ENCODE measurements at regions not wholly inside any gene's neighbourhood (a gene's known extent, or its start where the extent isn't known, plus 50 kb on each side); places are given as distances from the start of the nearest gene placed in this dataset.

DNA sequence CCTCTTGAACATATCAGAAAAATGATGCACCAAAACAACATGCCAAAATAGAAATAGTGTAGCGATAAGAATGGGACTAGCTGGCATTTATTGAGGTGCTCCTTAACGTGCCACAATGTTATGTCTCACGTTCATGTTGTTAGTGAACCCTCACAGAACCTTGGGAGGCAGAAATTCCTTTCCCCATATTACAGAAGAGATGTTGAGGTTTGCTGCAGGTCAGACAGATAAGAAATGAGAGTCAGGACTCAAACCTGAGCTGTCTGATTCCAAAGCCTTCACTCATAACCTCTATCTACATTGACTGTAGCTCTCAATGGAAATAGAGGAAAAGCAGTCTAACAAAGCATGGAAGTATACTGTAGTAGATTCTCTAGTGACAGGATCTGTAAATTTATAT is 163.3 kb upstream of the STK17B start:
- TF ChIP-seq, protein P1, sequence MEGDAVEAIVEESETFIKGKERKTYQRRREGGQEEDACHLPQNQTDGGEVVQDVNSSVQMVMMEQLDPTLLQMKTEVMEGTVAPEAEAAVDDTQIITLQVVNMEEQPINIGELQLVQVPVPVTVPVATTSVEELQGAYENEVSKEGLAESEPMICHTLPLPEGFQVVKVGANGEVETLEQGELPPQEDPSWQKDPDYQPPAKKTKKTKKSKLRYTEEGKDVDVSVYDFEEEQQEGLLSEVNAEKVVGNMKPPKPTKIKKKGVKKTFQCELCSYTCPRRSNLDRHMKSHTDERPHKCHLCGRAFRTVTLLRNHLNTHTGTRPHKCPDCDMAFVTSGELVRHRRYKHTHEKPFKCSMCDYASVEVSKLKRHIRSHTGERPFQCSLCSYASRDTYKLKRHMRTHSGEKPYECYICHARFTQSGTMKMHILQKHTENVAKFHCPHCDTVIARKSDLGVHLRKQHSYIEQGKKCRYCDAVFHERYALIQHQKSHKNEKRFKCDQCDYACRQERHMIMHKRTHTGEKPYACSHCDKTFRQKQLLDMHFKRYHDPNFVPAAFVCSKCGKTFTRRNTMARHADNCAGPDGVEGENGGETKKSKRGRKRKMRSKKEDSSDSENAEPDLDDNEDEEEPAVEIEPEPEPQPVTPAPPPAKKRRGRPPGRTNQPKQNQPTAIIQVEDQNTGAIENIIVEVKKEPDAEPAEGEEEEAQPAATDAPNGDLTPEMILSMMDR (IDR thresholded peaks at IDR 0.05; ENCODE audit: insufficient read depth, low read length, missing control alignments) = no peak

DNA sequence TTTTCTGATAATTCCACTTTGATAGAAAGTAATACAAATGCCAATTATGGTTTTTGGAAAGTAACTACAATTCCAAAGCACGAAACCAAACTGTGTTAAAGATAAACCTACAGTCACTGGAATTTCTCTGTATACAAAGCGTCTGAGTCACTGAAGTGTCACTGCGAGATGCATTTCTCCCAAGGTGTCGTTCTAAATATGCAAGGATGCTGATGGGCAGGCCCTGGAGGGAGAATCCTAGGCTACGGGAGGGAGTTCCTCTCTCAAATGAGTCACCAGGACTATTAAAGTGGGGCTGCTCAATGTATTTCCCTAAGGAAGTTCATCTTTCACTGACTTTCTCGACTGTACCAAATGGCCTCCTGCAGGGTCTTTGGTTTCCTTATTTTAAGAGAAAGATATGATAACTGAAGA is 163.8 kb upstream of the STK17B start:
- TF ChIP-seq, protein P1 (IDR thresholded peaks at IDR 0.05; ENCODE audit: insufficient read depth, low read length, missing control alignments) = no peak
- ChIA-PET CTCF (interaction anchor here (0.8 to 9.0 kb wide), 11 partner anchors 10 to 268 kb away, joined by 3 to 151 read pairs (median 14); partner anchors contain the start of gene DNAH7), POLR2A (interaction anchor here (0.6 to 0.8 kb wide), 2 partner anchors 12 to 59 kb away, joined by 3 read pairs; no protein-coding TSS in a partner anchor)
- no peak overlapping the region for H3K4me3 ChIP-seq (ENCODE audit: low read depth, low read length)
- peak; percentile 46 for DNase-seq (ENCODE audit: low read depth, low spot score)

More for the DNA sequence above, 163.3 kb upstream of the STK17B start:
- ChIA-PET POLR2A (interaction anchor here (0.6 to 0.8 kb wide), 2 partner anchors 12 to 58 kb away, joined by 3 read pairs; no protein-coding TSS in a partner anchor), CTCF (interaction anchor here (0.8 to 9.0 kb wide), 10 partner anchors 13 to 267 kb away, joined by 3 to 151 read pairs (median 8); no protein-coding TSS in a partner anchor)
- no peak overlapping the region for H3K4me3 ChIP-seq (ENCODE audit: low read depth, low read length)
- no peak for DNase-seq (ENCODE audit: low read depth, low spot score)

DNA sequence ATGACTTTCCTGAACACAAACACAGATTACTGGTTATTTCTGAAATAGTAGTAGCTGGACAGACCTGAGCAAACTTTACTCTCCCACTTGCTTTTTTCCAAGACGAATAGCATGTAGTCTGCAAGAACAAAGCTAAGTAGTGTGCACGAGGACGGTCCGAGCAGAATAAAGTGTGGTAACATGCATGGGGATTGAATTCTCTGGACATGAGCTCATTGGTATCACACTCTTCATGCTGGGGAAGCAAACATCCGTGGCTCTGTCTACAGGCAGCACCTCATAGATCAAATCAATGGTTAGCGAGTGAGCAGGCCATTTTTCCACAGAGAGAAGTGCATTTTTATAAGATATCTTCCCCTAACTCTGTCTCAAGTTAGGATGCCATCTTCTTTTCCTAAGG is 164.8 kb upstream of the STK17B start:
- ChIA-PET CTCF (interaction anchor here (0.8 to 9.0 kb wide), 33 partner anchors 9 to 423 kb away, joined by 3 to 151 read pairs (median 6); partner anchors contain the start of gene DNAH7), POLR2A (no interaction called here)
- no peak overlapping the region for H3K4me3 ChIP-seq (ENCODE audit: low read depth, low read length)
- TF ChIP-seq, protein P1 (IDR thresholded peaks at IDR 0.05; ENCODE audit: insufficient read depth, low read length, missing control alignments) = no peak
- no peak for DNase-seq (ENCODE audit: low read depth, low spot score)

DNA sequence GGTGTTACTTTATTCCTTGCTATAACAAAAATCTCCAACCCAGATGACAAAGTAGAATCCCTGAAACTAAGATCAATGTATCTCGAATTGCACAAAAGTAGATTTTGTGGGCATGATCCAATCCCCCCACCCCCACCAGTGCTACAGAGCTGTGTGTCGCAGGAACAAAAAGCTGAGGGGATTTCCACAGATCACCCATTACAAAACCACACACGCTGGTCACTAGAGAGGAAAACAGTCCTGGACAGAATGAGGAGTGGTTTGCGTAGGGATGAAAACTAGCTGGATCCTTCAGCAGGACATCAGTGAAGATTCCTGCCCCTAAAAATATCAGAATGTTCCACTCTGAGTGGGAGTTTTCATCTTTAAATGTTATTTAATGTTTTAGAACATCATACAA is 165.3 kb upstream of the STK17B start:
- CTCF ChIA-PET = interaction anchor here (0.6 to 9.0 kb wide), 50 partner anchors 9 to 674 kb away, joined by 3 to 151 read pairs (median 4); partner anchors contain the start of gene DNAH7
- no peak for DNase-seq (ENCODE audit: low read depth, low spot score)
- TF ChIP-seq, protein P1 (IDR thresholded peaks at IDR 0.05; ENCODE audit: insufficient read depth, low read length, missing control alignments) = no peak
- POLR2A ChIA-PET = no interaction called here
- no peak overlapping the region for H3K4me3 ChIP-seq (ENCODE audit: low read depth, low read length)

DNA sequence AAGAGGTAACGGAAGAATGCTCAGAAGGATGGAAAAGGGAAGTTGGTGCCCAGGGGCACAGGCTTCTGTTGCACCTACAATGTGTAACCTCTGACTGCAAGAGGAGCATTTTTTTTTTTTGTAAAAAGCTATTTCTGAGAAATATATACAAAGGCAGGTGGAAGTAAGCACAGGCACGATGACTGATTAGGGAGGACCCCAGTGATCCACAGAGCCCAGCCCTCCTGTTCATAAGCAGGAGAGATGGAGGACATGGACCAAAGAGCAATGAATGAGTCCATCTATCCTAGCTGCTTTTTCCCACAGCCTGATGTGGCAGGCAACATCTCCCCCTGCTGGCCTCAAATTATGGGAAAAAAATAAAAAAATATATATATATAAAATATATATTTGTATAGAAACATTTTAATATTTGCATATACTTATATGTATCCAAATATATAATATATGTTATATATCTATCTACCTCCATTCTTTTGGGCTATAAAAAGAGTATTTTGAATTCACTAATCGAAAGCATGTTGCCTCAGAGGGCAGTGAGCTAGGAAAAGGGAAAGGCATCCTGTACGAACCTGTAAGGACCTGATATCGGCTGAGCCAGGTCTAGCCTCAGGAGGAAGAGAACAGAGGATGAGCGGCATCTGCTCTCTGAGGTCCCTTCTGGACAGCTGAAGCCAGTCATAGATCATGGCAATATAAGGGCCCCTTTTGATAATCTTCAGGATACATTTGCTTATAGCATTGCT is 166.0 kb upstream of the STK17B start:
- POLR2A ChIA-PET = no interaction called here
- TF ChIP-seq, protein P1 (IDR thresholded peaks at IDR 0.05; ENCODE audit: insufficient read depth, low read length, missing control alignments) = peak; percentile 39
- no peak overlapping the region for H3K4me3 ChIP-seq (ENCODE audit: low read depth, low read length)
- CTCF ChIA-PET = interaction anchor here (0.6 to 9.0 kb wide), 47 partner anchors 10 to 675 kb away, joined by 3 to 151 read pairs (median 5); partner anchors contain the start of gene DNAH7
- no peak for DNase-seq (ENCODE audit: low read depth, low spot score)

DNA sequence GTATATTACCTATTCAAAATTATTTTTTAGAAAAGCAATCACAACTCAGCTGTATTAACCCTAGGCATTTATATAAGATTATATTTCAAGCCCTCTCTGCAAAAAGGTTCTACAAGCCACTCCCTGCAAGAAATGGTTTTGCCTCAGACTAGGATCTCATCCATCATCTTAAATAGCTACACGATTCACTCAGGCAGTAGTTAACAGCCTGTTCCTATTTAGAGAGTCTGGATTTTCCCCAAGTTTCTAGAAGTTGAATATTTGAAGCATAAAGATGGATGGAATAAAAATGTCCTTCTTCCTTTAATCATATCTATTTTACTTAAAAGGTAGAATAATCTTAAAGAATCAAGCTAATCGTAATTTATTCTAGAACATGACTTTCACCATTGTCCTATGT is 167.1 kb upstream of the STK17B start:
- no peak for DNase-seq (ENCODE audit: low read depth, low spot score)
- ChIA-PET CTCF (interaction anchor here (0.7 to 9.0 kb wide), 22 partner anchors 10 to 420 kb away, joined by 3 to 151 read pairs (median 18); partner anchors contain the start of gene DNAH7), POLR2A (no interaction called here)
- TF ChIP-seq, protein P1 (IDR thresholded peaks at IDR 0.05; ENCODE audit: insufficient read depth, low read length, missing control alignments) = no peak
- no peak overlapping the region for H3K4me3 ChIP-seq (ENCODE audit: low read depth, low read length)

All from AG04449 (cell line).